ENCODE measurements at regions not wholly inside any gene's neighbourhood (a gene's known extent, or its start where the extent isn't known, plus 50 kb on each side); places are given as distances from the start of the nearest gene placed in this dataset.

- H3K27me3 Mint-ChIP-seq (ENCODE audit: low read depth, poor library complexity) = peaks cover 62% of the 10 kb centered on the region
- no peak overlapping the region for H3K4me3 Mint-ChIP-seq
- no peak for TF ChIP-seq CTCF (IDR thresholded peaks at IDR 0.05)
- H3K4me1 Mint-ChIP-seq = peaks cover 8% of the 10 kb centered on the region
- DNase-seq = no peak
- no peak overlapping the region for H3K27ac Mint-ChIP-seq
- H3K9me3 Mint-ChIP-seq = no peaks in the 10 kb centered on the region
- H3K36me3 Mint-ChIP-seq (ENCODE audit: low read depth) = no peaks in the 10 kb centered on the region
These were observed 375.6 kb upstream of the SMIM31 start for GRCh38 chr4:164378361-164378760.

- TF ChIP-seq CTCF (IDR thresholded peaks at IDR 0.05) = no peak
- H3K27me3 Mint-ChIP-seq (ENCODE audit: low read depth, poor library complexity) = peaks cover 76% of the 10 kb centered on the region
- H3K4me1 Mint-ChIP-seq = peaks cover 8% of the 10 kb centered on the region
These were observed 374.2 kb upstream of the SMIM31 start for GRCh38 chr4:164379694-164380093.

GRCh38 chr4:164381859-164382258, 372.1 kb upstream of the SMIM31 start:
- H3K4me3 Mint-ChIP-seq = no peak overlapping the region
- H3K27me3 Mint-ChIP-seq (ENCODE audit: low read depth, poor library complexity) = peaks cover 88% of the 10 kb centered on the region
- no peaks in the 10 kb centered on the region for H3K9me3 Mint-ChIP-seq
- peaks cover 8% of the 10 kb centered on the region for H3K4me1 Mint-ChIP-seq
- no peak for DNase-seq
- no peak overlapping the region for H3K27ac Mint-ChIP-seq
- TF ChIP-seq CTCF (IDR thresholded peaks at IDR 0.05) = no peak
- no peaks in the 10 kb centered on the region for H3K36me3 Mint-ChIP-seq (ENCODE audit: low read depth)

More at GRCh38 chr4:164379694-164380093, 374.2 kb upstream of the SMIM31 start:
- DNase-seq = no peak
- Mint-ChIP-seq H3K36me3 (ENCODE audit: low read depth) (no peaks in the 10 kb centered on the region), H3K27ac (no peak overlapping the region), H3K4me3 (no peak overlapping the region), H3K9me3 (no peaks in the 10 kb centered on the region)

GRCh38 chr4:164383058-164383357, 370.9 kb upstream of the SMIM31 start:
- Mint-ChIP-seq H3K27ac (no peak overlapping the region), H3K27me3 (ENCODE audit: low read depth, poor library complexity) (peaks cover 82% of the 10 kb centered on the region), H3K36me3 (ENCODE audit: low read depth) (no peaks in the 10 kb centered on the region), H3K9me3 (no peaks in the 10 kb centered on the region), H3K4me1 (peaks cover 8% of the 10 kb centered on the region), H3K4me3 (peak overlapping the region; percentile 84)
- DNase-seq = no peak
- TF ChIP-seq CTCF (IDR thresholded peaks at IDR 0.05) = no peak

- H3K9me3 Mint-ChIP-seq = no peaks in the 10 kb centered on the region
- TF ChIP-seq CTCF (IDR thresholded peaks at IDR 0.05) = no peak
- peak; percentile 69 for DNase-seq
- no peak overlapping the region for H3K27ac Mint-ChIP-seq
- H3K27me3 Mint-ChIP-seq (ENCODE audit: low read depth, poor library complexity) = peaks cover 77% of the 10 kb centered on the region
- H3K4me1 Mint-ChIP-seq = peaks cover 8% of the 10 kb centered on the region
- no peaks in the 10 kb centered on the region for H3K36me3 Mint-ChIP-seq (ENCODE audit: low read depth)
- H3K4me3 Mint-ChIP-seq = peak overlapping the region; percentile 84
These were observed 370.3 kb upstream of the SMIM31 start for GRCh38 chr4:164383358-164384220.

- H3K9me3 Mint-ChIP-seq = no peaks in the 10 kb centered on the region
- H3K27ac Mint-ChIP-seq = no peak overlapping the region
- DNase-seq = no peak
- peaks cover 8% of the 10 kb centered on the region for H3K4me1 Mint-ChIP-seq
- no peaks in the 10 kb centered on the region for H3K36me3 Mint-ChIP-seq (ENCODE audit: low read depth)
- peak overlapping the region; percentile 63 for H3K4me3 Mint-ChIP-seq
- TF ChIP-seq CTCF (IDR thresholded peaks at IDR 0.05) = no peak
- H3K27me3 Mint-ChIP-seq (ENCODE audit: low read depth, poor library complexity) = peaks cover 76% of the 10 kb centered on the region
These were observed 369.5 kb upstream of the SMIM31 start for GRCh38 chr4:164384416-164384815.

Data from nephron progenitor cell (in vitro differentiated cells).